ENCODE measurements at regions not wholly inside any gene's neighbourhood (a gene's known extent, or its start where the extent isn't known, plus 50 kb on each side); places are given as distances from the start of the nearest gene placed in this dataset.

GRCh38 chr14:66396164-66396563 lies 90.0 kb upstream of the CCDC196 start:
- TF ChIP-seq CTCF (conservative IDR thresholded peaks at IDR 0.05; ENCODE audit: low read depth, low read length) (no peak), EZH2 (IDR thresholded peaks at IDR 0.05; ENCODE audit: borderline replicate concordance, low read depth, low read length, poor library complexity, severe bottlenecking) (no peak)
